ENCODE measurements at regions not wholly inside any gene's neighbourhood (a gene's known extent, or its start where the extent isn't known, plus 50 kb on each side); places are given as distances from the start of the nearest gene placed in this dataset.

DNA sequence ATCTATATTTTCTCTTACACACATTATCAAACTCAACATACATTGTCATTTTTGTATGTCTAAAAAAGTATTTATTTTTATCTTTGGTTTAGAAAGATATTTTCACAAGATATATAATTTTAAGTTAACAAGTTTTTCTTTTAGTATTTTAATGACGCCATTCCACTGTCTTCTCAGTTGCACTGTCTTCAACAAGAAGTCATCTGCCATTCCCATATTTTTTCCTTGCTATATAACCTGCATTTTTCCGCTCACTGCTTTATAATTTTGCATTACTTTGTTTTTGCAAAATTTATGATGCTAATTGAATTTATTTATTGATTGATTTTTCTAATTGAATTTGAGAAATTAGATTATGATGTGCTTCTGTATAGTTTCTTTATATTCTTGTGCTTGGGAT lies 357.8 kb upstream of the RNF32 start:
- Mint-ChIP-seq H3K9me3 (ENCODE audit: unreplicated experiment) (peaks cover 5% of the 10 kb centered on the region), H3K4me3 (ENCODE audit: unreplicated experiment) (no peak overlapping the region), H3K27ac (ENCODE audit: unreplicated experiment) (no peak overlapping the region), H3K36me3 (ENCODE audit: low read depth, unreplicated experiment) (no peaks in the 10 kb centered on the region), H3K27me3 (ENCODE audit: low read depth, unreplicated experiment) (peaks cover 6% of the 10 kb centered on the region), H3K4me1 (ENCODE audit: low read depth, unreplicated experiment) (no peaks in the 10 kb centered on the region)
- H3K4me3 ChIP-seq (ENCODE audit: insufficient read depth, low read depth, low read length), result no peak overlapping the region
- DNase-seq (ENCODE audit: low read depth), result no peak
- no peaks in the 10 kb centered on the region for H3K9me3 ChIP-seq (ENCODE audit: insufficient read depth, low read depth, low read length)
- no peak for FAIRE-seq
- H4K20me1 ChIP-seq (ENCODE audit: insufficient read depth, low read length), result no peaks in the 10 kb centered on the region
- H3K4me1 ChIP-seq (ENCODE audit: insufficient read depth, low read length), result no peaks in the 10 kb centered on the region
- H3K36me3 ChIP-seq (ENCODE audit: insufficient read depth, low read length), result no peaks in the 10 kb centered on the region
- no peak overlapping the region for H3K27ac ChIP-seq (ENCODE audit: low read depth, low read length)
- no peaks in the 10 kb centered on the region for H3K27me3 ChIP-seq (ENCODE audit: insufficient read depth, low read length)
- H2AFZ ChIP-seq (ENCODE audit: low read depth, low read length), result no peak overlapping the region
- TF ChIP-seq EZH2 (IDR thresholded peaks at IDR 0.05; ENCODE audit: insufficient read depth, low read length), result no peak
- TF ChIP-seq, protein P1, sequence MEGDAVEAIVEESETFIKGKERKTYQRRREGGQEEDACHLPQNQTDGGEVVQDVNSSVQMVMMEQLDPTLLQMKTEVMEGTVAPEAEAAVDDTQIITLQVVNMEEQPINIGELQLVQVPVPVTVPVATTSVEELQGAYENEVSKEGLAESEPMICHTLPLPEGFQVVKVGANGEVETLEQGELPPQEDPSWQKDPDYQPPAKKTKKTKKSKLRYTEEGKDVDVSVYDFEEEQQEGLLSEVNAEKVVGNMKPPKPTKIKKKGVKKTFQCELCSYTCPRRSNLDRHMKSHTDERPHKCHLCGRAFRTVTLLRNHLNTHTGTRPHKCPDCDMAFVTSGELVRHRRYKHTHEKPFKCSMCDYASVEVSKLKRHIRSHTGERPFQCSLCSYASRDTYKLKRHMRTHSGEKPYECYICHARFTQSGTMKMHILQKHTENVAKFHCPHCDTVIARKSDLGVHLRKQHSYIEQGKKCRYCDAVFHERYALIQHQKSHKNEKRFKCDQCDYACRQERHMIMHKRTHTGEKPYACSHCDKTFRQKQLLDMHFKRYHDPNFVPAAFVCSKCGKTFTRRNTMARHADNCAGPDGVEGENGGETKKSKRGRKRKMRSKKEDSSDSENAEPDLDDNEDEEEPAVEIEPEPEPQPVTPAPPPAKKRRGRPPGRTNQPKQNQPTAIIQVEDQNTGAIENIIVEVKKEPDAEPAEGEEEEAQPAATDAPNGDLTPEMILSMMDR (IDR thresholded peaks at IDR 0.05; ENCODE audit: insufficient read depth, low read depth, low read length), result no peak
- no peak overlapping the region for H3K9ac ChIP-seq (ENCODE audit: low read length)
- no peak overlapping the region for H3K4me2 ChIP-seq (ENCODE audit: low read length)
- no peaks in the 10 kb centered on the region for H3K79me2 ChIP-seq (ENCODE audit: insufficient read depth, low read length)

DNA sequence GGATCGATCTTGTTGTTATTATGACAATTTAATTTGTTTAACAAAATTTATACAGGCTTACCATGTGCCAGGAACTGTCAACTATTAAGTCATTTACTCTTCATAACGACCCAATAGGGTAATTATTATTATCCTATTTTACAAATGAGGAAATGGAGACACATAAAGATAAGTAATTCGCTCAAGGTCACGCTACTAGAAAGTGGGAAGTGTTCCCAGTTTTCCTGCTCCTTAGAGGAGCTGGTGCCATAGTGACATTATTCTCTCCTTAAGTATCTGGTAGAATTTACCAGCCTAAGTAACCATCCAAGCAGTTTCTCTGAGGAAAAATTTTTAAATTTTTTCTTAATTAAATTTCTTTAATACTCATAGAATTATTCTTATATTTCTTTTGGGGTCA lies 360.9 kb upstream of the RNF32 start:
- Histone ChIP-seq H3K4me1 (ENCODE audit: insufficient read depth, low read length) (no peaks in the 10 kb centered on the region), H2AFZ (ENCODE audit: low read depth, low read length) (no peak overlapping the region), H3K4me3 (ENCODE audit: insufficient read depth, low read depth, low read length) (no peak overlapping the region), H4K20me1 (ENCODE audit: insufficient read depth, low read length) (no peaks in the 10 kb centered on the region), H3K79me2 (ENCODE audit: insufficient read depth, low read length) (no peaks in the 10 kb centered on the region), H3K4me2 (ENCODE audit: low read length) (no peak overlapping the region), H3K36me3 (ENCODE audit: insufficient read depth, low read length) (no peaks in the 10 kb centered on the region), H3K9ac (ENCODE audit: low read length) (no peak overlapping the region), H3K9me3 (ENCODE audit: insufficient read depth, low read depth, low read length) (no peaks in the 10 kb centered on the region), H3K27ac (ENCODE audit: low read depth, low read length) (no peak overlapping the region), H3K27me3 (ENCODE audit: insufficient read depth, low read length) (no peaks in the 10 kb centered on the region)
- FAIRE-seq, result no peak
- H3K9me3 Mint-ChIP-seq (ENCODE audit: unreplicated experiment), result peaks cover 2% of the 10 kb centered on the region
- no peaks in the 10 kb centered on the region for H3K36me3 Mint-ChIP-seq (ENCODE audit: low read depth, unreplicated experiment)
- no peak for DNase-seq (ENCODE audit: low read depth)
- TF ChIP-seq, protein P1 (IDR thresholded peaks at IDR 0.05; ENCODE audit: insufficient read depth, low read depth, low read length), result no peak
- no peak for TF ChIP-seq EZH2 (IDR thresholded peaks at IDR 0.05; ENCODE audit: insufficient read depth, low read length)
- H3K4me3 Mint-ChIP-seq (ENCODE audit: unreplicated experiment), result no peak overlapping the region
- H3K27me3 Mint-ChIP-seq (ENCODE audit: low read depth, unreplicated experiment), result peaks cover 10% of the 10 kb centered on the region
- peaks cover 3% of the 10 kb centered on the region for H3K4me1 Mint-ChIP-seq (ENCODE audit: low read depth, unreplicated experiment)
- no peak overlapping the region for H3K27ac Mint-ChIP-seq (ENCODE audit: unreplicated experiment)

DNA sequence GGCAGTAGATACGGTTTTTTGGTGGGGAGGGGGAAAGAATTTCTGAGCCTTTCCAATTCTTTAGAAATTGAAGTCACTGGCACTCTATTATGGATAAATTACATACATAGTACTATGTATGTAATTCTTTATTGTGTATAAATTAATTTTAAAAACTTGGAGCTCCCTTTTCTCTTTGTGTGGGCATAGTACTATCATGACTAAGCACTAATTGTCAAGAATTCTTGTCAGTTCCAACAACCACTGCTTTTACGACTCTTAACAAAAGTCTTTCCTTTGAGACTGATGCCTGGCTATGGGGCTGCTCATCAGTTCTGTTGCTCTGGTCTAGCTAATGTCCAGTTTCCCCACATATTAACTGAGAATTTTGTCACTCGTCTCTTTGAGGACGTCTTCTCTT lies 365.3 kb upstream of the RNF32 start:
- no peaks in the 10 kb centered on the region for H3K4me1 ChIP-seq (ENCODE audit: insufficient read depth, low read length)
- no peak overlapping the region for H2AFZ ChIP-seq (ENCODE audit: low read depth, low read length)
- no peak overlapping the region for H3K4me2 ChIP-seq (ENCODE audit: low read length)
- no peaks in the 10 kb centered on the region for H3K79me2 ChIP-seq (ENCODE audit: insufficient read depth, low read length)
- H3K9ac ChIP-seq (ENCODE audit: low read length), result no peak overlapping the region
- Mint-ChIP-seq H3K4me3 (ENCODE audit: unreplicated experiment) (no peak overlapping the region), H3K4me1 (ENCODE audit: low read depth, unreplicated experiment) (peaks cover 3% of the 10 kb centered on the region), H3K9me3 (ENCODE audit: unreplicated experiment) (no peaks in the 10 kb centered on the region), H3K27ac (ENCODE audit: unreplicated experiment) (no peak overlapping the region), H3K36me3 (ENCODE audit: low read depth, unreplicated experiment) (no peaks in the 10 kb centered on the region), H3K27me3 (ENCODE audit: low read depth, unreplicated experiment) (peaks cover 10% of the 10 kb centered on the region)
- no peaks in the 10 kb centered on the region for H3K27me3 ChIP-seq (ENCODE audit: insufficient read depth, low read length)
- no peak for FAIRE-seq
- no peak for DNase-seq (ENCODE audit: low read depth)
- H3K27ac ChIP-seq (ENCODE audit: low read depth, low read length), result no peak overlapping the region
- H3K36me3 ChIP-seq (ENCODE audit: insufficient read depth, low read length), result no peaks in the 10 kb centered on the region
- no peak for TF ChIP-seq EZH2 (IDR thresholded peaks at IDR 0.05; ENCODE audit: insufficient read depth, low read length)
- TF ChIP-seq, protein P1 (IDR thresholded peaks at IDR 0.05; ENCODE audit: insufficient read depth, low read depth, low read length), result no peak
- H3K9me3 ChIP-seq (ENCODE audit: insufficient read depth, low read depth, low read length), result no peaks in the 10 kb centered on the region
- no peaks in the 10 kb centered on the region for H4K20me1 ChIP-seq (ENCODE audit: insufficient read depth, low read length)
- no peak overlapping the region for H3K4me3 ChIP-seq (ENCODE audit: insufficient read depth, low read depth, low read length)
